Neural cell (in vitro differentiated cells): ENCODE measurements at regions not wholly inside any gene's neighbourhood (a gene's known extent, or its start where the extent isn't known, plus 50 kb on each side); places are given as distances from the start of the nearest gene placed in this dataset.

Experiments used
- H2AFZ ChIP-seq: fragments of 200-600, 300-800 bp; sonication (generic), shearing (Covaris generic); 2 replicates; pipeline ENCODE4 v1.6.0; 2014; ENCODE audit warnings: low read depth, mild to moderate bottlenecking, antibody characterized with exemption, low read length, moderate library complexity
- H3F3A ChIP-seq: fragments of 200-600 bp; shearing (Covaris generic); 2 replicates; pipeline ENCODE4 v1.6.1; 2016; ENCODE audit warnings: mild to moderate bottlenecking, moderate library complexity, mixed read lengths, antibody characterized with exemption, low read length; ENCODE audit not compliant: insufficient read depth, poor library complexity, severe bottlenecking
- H3K27ac ChIP-seq: fragments of 200-600, 300-800 bp; sonication (generic), shearing (Covaris generic); 2 replicates; pipeline ENCODE4 v1.5.1; 2014; ENCODE audit warnings: mild to moderate bottlenecking, low read length, moderate library complexity
- H3K27me3 ChIP-seq: fragments of 300-800, 200-600 bp; sonication (generic), shearing (Covaris generic); 2 replicates; pipeline ENCODE4 v1.6.0; 2014; ENCODE audit warnings: mild to moderate bottlenecking, low read depth, low read length, moderate library complexity; ENCODE audit not compliant: insufficient read depth
- H3K36me3 ChIP-seq: fragments of 300-800, 200-600 bp; sonication (generic), shearing (Covaris generic); 2 replicates; pipeline ENCODE4 v1.5.1; 2014; ENCODE audit warnings: mild to moderate bottlenecking, antibody characterized with exemption, low read length, moderate library complexity; ENCODE audit not compliant: insufficient read depth
- H3K4me2 ChIP-seq: fragments of 300-800, 200-600 bp; sonication (generic), shearing (Covaris generic); 2 replicates; pipeline ENCODE4 v1.6.0; 2014; ENCODE audit warnings: mild to moderate bottlenecking, low read length
- H3K4me3 ChIP-seq: fragments of 300-800, 200-600 bp; sonication (generic), shearing (Covaris generic); 2 replicates; pipeline ENCODE4 v1.5.1; 2014; ENCODE audit warnings: mild to moderate bottlenecking, low read length, moderate library complexity
- H3K79me2 ChIP-seq: fragments of 200-600 bp; shearing (Covaris generic); replicated peaks from 2 replicates; pipeline ENCODE4 v1.6.0; 2014; ENCODE audit warnings: mild to moderate bottlenecking, low read length, moderate library complexity; ENCODE audit not compliant: insufficient read depth
- H3K9ac ChIP-seq: fragments of 300-800, 200-600 bp; sonication (generic), shearing (Covaris generic); 2 replicates; pipeline ENCODE4 v1.6.1; 2016; ENCODE audit warnings: mild to moderate bottlenecking, low read length, mixed read lengths
- H3K9me2 ChIP-seq: fragments of 200-600 bp; shearing (Covaris generic); 2 replicates; pipeline ENCODE4 v1.6.1; 2016; ENCODE audit warnings: mild to moderate bottlenecking, low read length, mixed read lengths; ENCODE audit not compliant: insufficient read depth
- H3K9me3 ChIP-seq: fragments of 200-600, 300-800 bp; sonication (generic), shearing (Covaris generic); 2 replicates; pipeline ENCODE4 v1.6.1; 2016; ENCODE audit warnings: mild to moderate bottlenecking, mixed run types, low read length, moderate library complexity, mixed read lengths
- H4K20me1 ChIP-seq: fragments of 200-600 bp; shearing (Covaris generic); 2 replicates; pipeline ENCODE4 v1.6.1; 2016; ENCODE audit warnings: mild to moderate bottlenecking, mixed run types; ENCODE audit not compliant: insufficient read depth
- CTCF ChIP-seq: fragments of 450-650 bp; IDR thresholded peaks from 2 replicates; pipeline ENCODE4 v1.5.1; 2014; ENCODE audit warnings: antibody characterized with exemption, mild to moderate bottlenecking, moderate library complexity; ENCODE audit not compliant: poor library complexity, severe bottlenecking
- EP300 ChIP-seq: fragments of 450-650 bp; conservative IDR thresholded peaks from 2 replicates; pipeline ENCODE4 v1.6.1; 2014; ENCODE audit warnings: antibody characterized with exemption, mild to moderate bottlenecking, moderate library complexity; ENCODE audit not compliant: poor library complexity, severe bottlenecking
- EZH2 ChIP-seq: fragments of 200-600, 300-800 bp; shearing (Covaris generic), sonication (generic); IDR thresholded peaks from 2 replicates; pipeline ENCODE4 v1.6.1; 2014; ENCODE audit warnings: antibody characterized with exemption, low read length, borderline replicate concordance, mild to moderate bottlenecking; ENCODE audit not compliant: insufficient read depth, poor library complexity, severe bottlenecking
- MXI1 ChIP-seq: fragments of 450-650 bp; conservative IDR thresholded peaks from 2 replicates; pipeline ENCODE4 v1.6.1; 2014; ENCODE audit warnings: antibody characterized with exemption, mild to moderate bottlenecking; ENCODE audit not compliant: poor library complexity, severe bottlenecking
- POLR2AphosphoS5 ChIP-seq: IDR thresholded peaks from 2 replicates; pipeline ENCODE4 v1.6.1; 2012
- RAD21 ChIP-seq: fragments of 450-650 bp; conservative IDR thresholded peaks from 2 replicates; pipeline ENCODE4 v1.6.1; 2014; ENCODE audit warnings: antibody characterized with exemption, mild to moderate bottlenecking, moderate library complexity
- REST ChIP-seq: IDR thresholded peaks from 2 replicates; pipeline ENCODE4 v1.6.1; 2012; ENCODE audit warnings: borderline replicate concordance
- SMC3 ChIP-seq: fragments of 450-650 bp; conservative IDR thresholded peaks from 2 replicates; pipeline ENCODE4 v1.6.1; 2014; ENCODE audit warnings: antibody characterized with exemption, mild to moderate bottlenecking, moderate library complexity; ENCODE audit not compliant: poor library complexity
- TAF1 ChIP-seq: IDR thresholded peaks from 2 replicates; pipeline ENCODE4 v1.6.1; 2012; ENCODE audit warnings: low read depth

GRCh38 chr9:78470216-78470615 is 173.3 kb downstream of the PSAT1 start:
- no peak overlapping the region for H2AFZ ChIP-seq
- H3K4me3 ChIP-seq, result no peak overlapping the region
- no peaks in the 10 kb centered on the region for H3K9me3 ChIP-seq
- H3K36me3 ChIP-seq, result no peaks in the 10 kb centered on the region
- H3K27ac ChIP-seq, result no peak overlapping the region
- no peaks in the 10 kb centered on the region for H3K79me2 ChIP-seq
- H4K20me1 ChIP-seq, result no peaks in the 10 kb centered on the region
- TF ChIP-seq EZH2 (no peak), POLR2AphosphoS5 (no peak), REST (no peak), RAD21 (no peak), CTCF (no peak), TAF1 (no peak), MXI1 (no peak)
- H3K27me3 ChIP-seq, result no peaks in the 10 kb centered on the region
- H3K4me2 ChIP-seq, result no peak overlapping the region
- no peak overlapping the region for H3K9ac ChIP-seq
- H3K9me2 ChIP-seq, result no peaks in the 10 kb centered on the region
- H3F3A ChIP-seq, result no peaks in the 10 kb centered on the region

- Histone ChIP-seq H3K4me3 (no peak overlapping the region), H3K79me2 (no peaks in the 10 kb centered on the region), H3K27me3 (no peaks in the 10 kb centered on the region), H3K9me3 (no peaks in the 10 kb centered on the region), H3K27ac (no peak overlapping the region), H3K9me2 (no peaks in the 10 kb centered on the region), H3F3A (no peaks in the 10 kb centered on the region), H3K4me2 (no peak overlapping the region), H3K9ac (no peak overlapping the region), H3K36me3 (no peaks in the 10 kb centered on the region), H4K20me1 (no peaks in the 10 kb centered on the region), H2AFZ (no peak overlapping the region)
- TF ChIP-seq POLR2AphosphoS5, result no peak
- TF ChIP-seq EP300, result no peak
- TF ChIP-seq EZH2, result no peak
- no peak for TF ChIP-seq MXI1
- TF ChIP-seq REST, result no peak
- TF ChIP-seq RAD21, result no peak
- no peak for TF ChIP-seq TAF1
- no peak for TF ChIP-seq SMC3
- no peak for TF ChIP-seq CTCF
Observed at GRCh38 chr9:78470741-78471140, 173.8 kb downstream of the PSAT1 start.
